K562 (cell line): ENCODE measurements at regions not wholly inside any gene's neighbourhood (a gene's known extent, or its start where the extent isn't known, plus 50 kb on each side); places are given as distances from the start of the nearest gene placed in this dataset.

Experiments used
- ATAC-seq: fragments of 200-7000 bp; cut with Tn5 transposase; 3 replicates; pipeline ENCODE4 v1.9.1; 2020; ENCODE audit warnings: moderate library complexity
- BruUV-seq: library from RNA; stranded (reverse); fragments of 400-500 nt; replicated peaks from 2 replicates; lab custom pipeline; 2021; lab: Mats Ljungman, UMichigan
- CTCF ChIA-PET: fragments of 300-600 bp; formaldehyde crosslinking; extraction: SDS; loops from one replicate; lab custom pipeline; 2021; ENCODE audit warnings: low intra/inter-chr PET ratio; lab: Yijun Ruan, JAX
- POLR2A ChIA-PET: fragments of 300-600, 350-650 bp; sonication (Branson Sonifier 250); formaldehyde crosslinking; extraction: SDS; loops from one replicate; lab custom pipeline; 2021; ENCODE audit warnings: antibody characterized with exemption, inconsistent platforms; lab: Yijun Ruan, JAX
- DNase-seq, 4 experiments: peaks; one replicate each; pipeline versions ENCODE4 v3.0.0 to v3.0.0-alpha.2; 2011 to 2018; ENCODE audit warnings: low spot score in 3 of 4, mixed read lengths in 3 of 4; ENCODE audit errors: extremely low read depth in 1 of 4
- FAIRE-seq: peaks from 2 replicates; lab custom pipeline; 2011; peaks lifted over from hg19 to GRCh38; lab: Jason Lieb, UNC
- H2AFZ ChIP-seq: 2 replicates; pipeline ENCODE4 v1.6.0; 2011; ENCODE audit warnings: low read depth, low read length, control low read depth, inconsistent platforms
- H3K27ac ChIP-seq: fragments of 200-600 bp; 3 replicates; pipeline ENCODE4 v1.8.0; 2011; ENCODE audit warnings: low read depth, mild to moderate bottlenecking, control low read depth, inconsistent platforms, low read length, moderate library complexity, mixed read lengths; ENCODE audit errors: extremely low read depth
- H3K27me3 ChIP-seq, 2 experiments: fragments of 300-600 bp in 1 of 2; 2 replicates in 1 of 2; 3 replicates in 1 of 2; pipeline versions ENCODE4 v1.6.0 to v1.8.0; 2011; ENCODE audit warnings: inconsistent platforms in 2 of 2, low read length in 2 of 2, mild to moderate bottlenecking in 1 of 2, mixed read lengths in 1 of 2, moderate library complexity in 1 of 2; ENCODE audit not compliant: control insufficient read depth in 2 of 2, insufficient read depth in 2 of 2
- H3K36me3 ChIP-seq: fragments of 300-600 bp; 3 replicates; pipeline ENCODE4 v1.8.0; 2011; ENCODE audit warnings: mild to moderate bottlenecking, low read length, inconsistent platforms; ENCODE audit not compliant: control insufficient read depth, insufficient read depth
- H3K4me1 ChIP-seq, 2 experiments: fragments of 200-600 bp in 1 of 2; replicated peaks in 1 of 2; 2 replicates in 1 of 2; 3 replicates in 1 of 2; pipeline versions ENCODE4 v1.5.1 to v1.8.0; 2011; ENCODE audit warnings: inconsistent platforms in 2 of 2, low read length in 2 of 2, mild to moderate bottlenecking in 1 of 2, mixed read lengths in 1 of 2, moderate library complexity in 1 of 2; ENCODE audit not compliant: control insufficient read depth in 2 of 2, insufficient read depth in 2 of 2
- H3K4me2 ChIP-seq: 2 replicates; pipeline ENCODE4 v1.6.1; 2011; ENCODE audit warnings: low read length, control low read depth, inconsistent platforms, mixed read lengths; ENCODE audit not compliant: insufficient read depth
- H3K4me3 ChIP-seq: fragments of 200-600 bp; sonication (generic), shearing (Covaris generic); 2 replicates; pipeline ENCODE4 v1.5.1; 2016; ENCODE audit warnings: control low read depth, inconsistent platforms
- H3K79me2 ChIP-seq: fragments of 200-600 bp; 3 replicates; pipeline ENCODE4 v1.8.0; 2011; ENCODE audit warnings: low read length, inconsistent platforms; ENCODE audit not compliant: control insufficient read depth, insufficient read depth
- H3K9ac ChIP-seq, 2 experiments: 2 replicates each; pipeline versions ENCODE4 v1.6.0 to v1.6.1; 2011; ENCODE audit warnings: low read depth in 2 of 2, low read length in 2 of 2, control low read depth in 1 of 2, inconsistent platforms in 1 of 2, mild to moderate bottlenecking in 1 of 2, mixed read lengths in 1 of 2; ENCODE audit not compliant: insufficient read depth in 1 of 2
- H3K9me1 ChIP-seq: one replicate; pipeline ENCODE4 v1.6.0; 2011; ENCODE audit warnings: inconsistent platforms, mild to moderate bottlenecking, low read length, moderate library complexity; ENCODE audit not compliant: control insufficient read depth, insufficient read depth
- H3K9me3 ChIP-seq: replicated peaks from 2 replicates; pipeline ENCODE4 v1.5.1; 2011; ENCODE audit warnings: low read depth, low read length, inconsistent platforms; ENCODE audit not compliant: control insufficient read depth, insufficient read depth
- H4K20me1 ChIP-seq: replicated peaks from 2 replicates; pipeline ENCODE4 v1.6.1; 2011; ENCODE audit warnings: low read length, inconsistent platforms, mixed read lengths; ENCODE audit not compliant: control insufficient read depth, insufficient read depth
- AFF1 ChIP-seq, 2 experiments: fragments of 450-650 bp; IDR thresholded peaks; 2 replicates each; pipeline ENCODE4 v1.6.1; 2018; ENCODE audit warnings: mild to moderate bottlenecking in 2 of 2, low read depth in 1 of 2; ENCODE audit not compliant: partially characterized antibody in 2 of 2
- CREB1 ChIP-seq, 2 experiments: sonication (generic) in 1 of 2; formaldehyde crosslinking in 1 of 2; IDR thresholded peaks; 2 replicates each; pipeline versions ENCODE4 v1.6.1 to v1.8.0; 2012 to 2022; ENCODE audit warnings: inconsistent platforms in 1 of 2, mild to moderate bottlenecking in 1 of 2, missing genetic modification reagents in 1 of 2, moderate library complexity in 1 of 2
- EWSR1 ChIP-seq: fragments of 450-650 bp; IDR thresholded peaks from 2 replicates; pipeline ENCODE4 v1.6.1; 2018; ENCODE audit warnings: borderline replicate concordance, mild to moderate bottlenecking, low read depth, moderate library complexity; ENCODE audit not compliant: partially characterized antibody
- KDM1A ChIP-seq, 2 experiments: fragments of 450-650 bp; IDR thresholded peaks; 2 replicates each; pipeline ENCODE4 v1.6.1; 2016; ENCODE audit warnings: mild to moderate bottlenecking in 2 of 2
- KLF13 ChIP-seq: fragments of 450-650 bp; IDR thresholded peaks from 2 replicates; pipeline ENCODE4 v1.6.1; 2016; ENCODE audit warnings: missing genetic modification characterization, low read depth, mild to moderate bottlenecking, missing compliant biosample characterization, moderate library complexity, borderline replicate concordance
- LCOR ChIP-seq: sonication (generic); formaldehyde crosslinking; IDR thresholded peaks from 2 replicates; pipeline ENCODE4 v1.8.0; 2022; ENCODE audit warnings: mild to moderate bottlenecking, missing genetic modification reagents
- SMAD1 ChIP-seq: fragments of 150-350 bp; IDR thresholded peaks from 2 replicates; pipeline ENCODE4 v1.6.1; 2014; ENCODE audit warnings: low read length, low read depth; ENCODE audit not compliant: partially characterized antibody
- SREBF1 ChIP-seq: fragments of 150-350 bp; IDR thresholded peaks from 2 replicates; pipeline ENCODE4 v1.6.1; 2014; ENCODE audit warnings: antibody characterized with exemption, low read depth, low read length, borderline replicate concordance
- TRIM28 ChIP-seq: fragments of 450-650 bp; IDR thresholded peaks from 2 replicates; pipeline ENCODE4 v1.6.1; 2017
- ZNF217 ChIP-seq: sonication (generic); formaldehyde crosslinking; IDR thresholded peaks from 2 replicates; pipeline ENCODE4 v1.8.0; 2022; ENCODE audit warnings: mild to moderate bottlenecking, missing genetic modification reagents
- ZNF583 ChIP-seq: fragments of 250-450 bp; sonication (Bioruptor Pico); IDR thresholded peaks from 2 replicates; pipeline ENCODE4 v1.4.0; 2020
- ZZZ3 ChIP-seq: fragments of 450-650 bp; IDR thresholded peaks from 2 replicates; pipeline ENCODE4 v1.6.1; 2016; ENCODE audit warnings: antibody characterized with exemption, mild to moderate bottlenecking, moderate library complexity
- WGBS: fragments of 100-300 bp; shearing (Covaris generic); methylation state at CpG from one replicate; pipeline ENCODE4 v1.1.6; 2016; ENCODE audit warnings: low coverage, mixed read lengths; ENCODE audit not compliant: insufficient coverage; ENCODE audit errors: missing lambda C conversion rate; 5-methylcytosine and 5-hydroxymethylcytosine counted together
- in situ Hi-C: fragments of 300-500 bp; cut with MboI; formaldehyde crosslinking; loops from 4 replicates; pipeline ENCODE4 v1.15.0; 2018; ENCODE audit warnings: inconsistent platforms, mixed read lengths
- intact Hi-C: fragments of 100-400 bp; cut with micrococcal nuclease; formaldehyde crosslinking; loops from 2 replicates; pipeline ENCODE4 v1.14.2; 2022
- TF ChIP-seq, protein P1 (sequence below): fragments of 250-450 bp; sonication (Bioruptor Pico); IDR thresholded peaks from 2 replicates; pipeline ENCODE4 v1.5.0; 2020; ENCODE audit warnings: mild to moderate bottlenecking, borderline replicate concordance
- TF ChIP-seq, protein P2 (sequence below): sonication (generic); formaldehyde crosslinking; IDR thresholded peaks from 2 replicates; pipeline ENCODE4 v1.9.0; 2022; ENCODE audit warnings: mild to moderate bottlenecking, missing genetic modification reagents

DNA sequence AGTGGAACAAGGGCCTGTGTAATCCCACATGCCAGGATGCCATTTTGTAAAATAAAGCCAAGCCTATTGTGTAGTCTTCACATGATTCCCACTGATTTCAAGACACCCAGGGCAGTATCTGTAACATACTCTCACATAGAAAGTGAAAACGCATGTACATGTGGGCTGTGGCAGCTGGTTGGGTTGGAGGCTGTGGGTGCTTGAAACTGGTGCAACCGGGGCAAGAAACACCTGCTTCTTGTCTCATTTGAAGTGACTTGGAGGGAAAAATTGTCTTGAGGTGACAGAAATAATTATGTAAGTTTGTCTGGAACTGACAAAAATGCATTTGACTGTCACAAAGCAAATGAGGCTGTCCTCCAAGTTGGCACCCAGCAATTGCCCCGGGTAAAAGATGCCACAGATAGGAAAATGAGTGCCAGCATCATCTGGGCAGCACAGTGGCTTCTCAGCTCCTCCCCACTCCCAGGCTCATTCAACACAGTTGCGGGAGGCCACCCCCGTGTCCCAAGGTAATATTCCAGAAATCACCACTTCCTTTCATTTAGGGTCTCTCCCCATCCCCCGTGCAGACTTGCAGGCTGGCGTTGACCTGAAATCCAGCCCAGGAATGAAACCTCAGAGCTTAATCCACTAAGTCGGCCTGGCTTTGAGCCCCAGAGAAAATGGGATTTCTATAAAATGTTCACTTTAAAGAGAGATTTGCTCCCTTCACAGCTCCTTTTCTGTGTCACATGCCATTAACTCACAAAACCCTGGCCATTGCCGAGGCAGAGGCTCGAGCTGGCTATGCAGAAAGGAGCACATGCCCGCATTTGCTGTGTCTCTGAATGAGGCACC, 293.9 kb upstream of the PARD3B start:
- FAIRE-seq: no peak

More for the DNA sequence above, 293.9 kb upstream of the PARD3B start:
- no peak for TF ChIP-seq EWSR1
- no peak for TF ChIP-seq TRIM28
- TF ChIP-seq SMAD1: no peak
- TF ChIP-seq, protein P1, sequence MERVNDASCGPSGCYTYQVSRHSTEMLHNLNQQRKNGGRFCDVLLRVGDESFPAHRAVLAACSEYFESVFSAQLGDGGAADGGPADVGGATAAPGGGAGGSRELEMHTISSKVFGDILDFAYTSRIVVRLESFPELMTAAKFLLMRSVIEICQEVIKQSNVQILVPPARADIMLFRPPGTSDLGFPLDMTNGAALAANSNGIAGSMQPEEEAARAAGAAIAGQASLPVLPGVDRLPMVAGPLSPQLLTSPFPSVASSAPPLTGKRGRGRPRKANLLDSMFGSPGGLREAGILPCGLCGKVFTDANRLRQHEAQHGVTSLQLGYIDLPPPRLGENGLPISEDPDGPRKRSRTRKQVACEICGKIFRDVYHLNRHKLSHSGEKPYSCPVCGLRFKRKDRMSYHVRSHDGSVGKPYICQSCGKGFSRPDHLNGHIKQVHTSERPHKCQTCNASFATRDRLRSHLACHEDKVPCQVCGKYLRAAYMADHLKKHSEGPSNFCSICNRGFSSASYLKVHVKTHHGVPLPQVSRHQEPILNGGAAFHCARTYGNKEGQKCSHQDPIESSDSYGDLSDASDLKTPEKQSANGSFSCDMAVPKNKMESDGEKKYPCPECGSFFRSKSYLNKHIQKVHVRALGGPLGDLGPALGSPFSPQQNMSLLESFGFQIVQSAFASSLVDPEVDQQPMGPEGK (CRISPR knock-in tag): no peak
- TF ChIP-seq, protein P2, sequence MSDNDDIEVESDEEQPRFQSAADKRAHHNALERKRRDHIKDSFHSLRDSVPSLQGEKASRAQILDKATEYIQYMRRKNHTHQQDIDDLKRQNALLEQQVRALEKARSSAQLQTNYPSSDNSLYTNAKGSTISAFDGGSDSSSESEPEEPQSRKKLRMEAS: no peak
- no peak for TF ChIP-seq CREB1 (IDR thresholded peaks at IDR 0.05)
- no peak for TF ChIP-seq CREB1 (CRISPR knock-in tag; IDR thresholded peaks at IDR 0.05)
- no peak for TF ChIP-seq ZNF217 (CRISPR knock-in tag)
- no peak for TF ChIP-seq KLF13
- TF ChIP-seq AFF1 (IDR thresholded peaks at IDR 0.05; ENCODE audit: low read depth in 1 of 2, partially characterized antibody in 2 of 2): no peak
- TF ChIP-seq ZNF583 (CRISPR knock-in tag): no peak
- no peak for TF ChIP-seq LCOR (CRISPR knock-in tag)
- TF ChIP-seq ZZZ3: no peak
- TF ChIP-seq SREBF1: no peak
- TF ChIP-seq KDM1A (IDR thresholded peaks at IDR 0.05): no peak
- H3K4me3 ChIP-seq: no peak overlapping the region
- intact Hi-C loops (no loop called here), in situ Hi-C loops (loop anchor here (25.0 kb wide), 1 partner anchor 1436 kb away; the partner anchor contains the start of gene NRP2)
- H3K4me2 ChIP-seq: no peak overlapping the region
- H2AFZ ChIP-seq: no peak overlapping the region
- CTCF ChIA-PET: no interaction called here
- no peaks in the 10 kb centered on the region for H3K79me2 ChIP-seq
- no peaks in the 10 kb centered on the region for H4K20me1 ChIP-seq
- no peak overlapping the region for H3K27ac ChIP-seq
- no peak for ATAC-seq
- no peak for DNase-seq
- no peaks in the 10 kb centered on the region for H3K9me1 ChIP-seq
- no TSS peak for BruUV-seq
- POLR2A ChIA-PET: interaction anchor here (0.7 to 0.8 kb wide), 2 partner anchors 13 to 1024 kb away, joined by 3 read pairs; no protein-coding TSS in a partner anchor
- WGBS: 1% methylated on average over 8 of the region's 11 CpGs
- H3K4me1 ChIP-seq: no peaks in the 10 kb centered on the region
- H3K27me3 ChIP-seq: peaks cover 0 to 8% of the 10 kb centered on the region in 2 experiments; a peak in 1 of 5 replicates
- H3K36me3 ChIP-seq: no peaks in the 10 kb centered on the region
- no peak overlapping the region for H3K9ac ChIP-seq
- H3K9me3 ChIP-seq: no peaks in the 10 kb centered on the region
